HEK293 (cell line): ENCODE measurements at regions not wholly inside any gene's neighbourhood (a gene's known extent, or its start where the extent isn't known, plus 50 kb on each side); places are given as distances from the start of the nearest gene placed in this dataset.

Source experiments
- KLF7 ChIP-seq: fragments of 450-650 bp; formaldehyde crosslinking; IDR thresholded peaks from 2 replicates; pipeline ENCODE4 v1.5.1; 2016; ENCODE audit warnings: missing biosample characterization, missing genetic modification characterization, borderline replicate concordance
- ZBTB21 ChIP-seq: fragments of 450-650 bp; formaldehyde crosslinking; IDR thresholded peaks from 2 replicates; pipeline ENCODE4 v1.5.1; 2017; ENCODE audit warnings: missing biosample characterization, missing genetic modification characterization
- ZNF501 ChIP-seq: fragments of 450-650 bp; formaldehyde crosslinking; IDR thresholded peaks from 2 replicates; pipeline ENCODE4 v1.5.1; 2016; ENCODE audit warnings: missing biosample characterization, missing genetic modification characterization

- no peak for TF ChIP-seq KLF7 (tag by site-specific recombination)
- TF ChIP-seq ZBTB21, result no peak
- no peak for TF ChIP-seq ZNF501
Observed at GRCh38 chr13:80030491-80030890, 310.4 kb downstream of the SPRY2 start.
